Retinal pigment epithelial cell (primary cell): ENCODE measurements at regions not wholly inside any gene's neighbourhood (a gene's known extent, or its start where the extent isn't known, plus 50 kb on each side); places are given as distances from the start of the nearest gene placed in this dataset.
A peak's percentile ranks its signal among the peaks of the same experiment; 100 is the strongest.

Experiments
- DNase-seq: peaks from one replicate; pipeline ENCODE4 v3.0.0-alpha.2; 2010; ENCODE audit warnings: low read depth
- H3K4me3 ChIP-seq: 2 replicates; pipeline ENCODE4 v1.5.1; 2011; ENCODE audit warnings: mild to moderate bottlenecking, low read length, control low read depth, moderate library complexity
- TF ChIP-seq, protein P1 (sequence below): conservative IDR thresholded peaks from 2 replicates; pipeline ENCODE4 v1.5.1; 2011; ENCODE audit warnings: low read depth, low read length, control low read depth, inconsistent platforms

DNA sequence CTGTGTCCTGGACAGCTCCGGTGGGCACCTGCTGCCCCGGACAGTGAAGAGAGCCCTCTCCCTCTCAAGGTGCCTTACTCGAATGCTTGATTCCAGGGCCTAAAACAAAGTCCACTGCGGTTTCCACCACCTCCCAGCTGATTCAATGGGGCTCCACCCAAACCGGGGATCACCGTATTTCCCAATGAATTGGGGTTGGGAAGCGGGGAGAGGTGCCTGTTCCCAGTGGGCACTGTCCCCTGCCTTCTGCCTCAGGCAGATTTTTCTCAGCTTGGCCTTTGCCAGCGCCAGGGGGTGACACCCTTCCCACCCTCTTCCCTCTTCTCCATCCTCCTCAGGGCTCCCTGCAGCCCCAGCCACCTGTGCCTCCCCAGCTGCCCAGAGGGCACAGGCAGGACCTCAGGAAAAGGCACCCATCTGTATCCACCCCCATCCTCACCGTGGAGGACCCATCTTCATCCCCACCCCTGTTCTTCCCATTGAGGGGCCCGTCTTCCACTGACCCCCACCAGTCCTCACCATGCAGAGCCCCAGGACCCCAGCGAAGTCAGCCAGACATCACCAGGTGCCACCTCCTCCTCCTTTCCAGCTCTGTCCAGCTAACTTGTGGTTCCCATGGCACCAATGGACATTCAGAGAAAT, 66.7 kb upstream of the HPCAL1 start:
- H3K4me3 ChIP-seq: no peak overlapping the region
- TF ChIP-seq, protein P1, sequence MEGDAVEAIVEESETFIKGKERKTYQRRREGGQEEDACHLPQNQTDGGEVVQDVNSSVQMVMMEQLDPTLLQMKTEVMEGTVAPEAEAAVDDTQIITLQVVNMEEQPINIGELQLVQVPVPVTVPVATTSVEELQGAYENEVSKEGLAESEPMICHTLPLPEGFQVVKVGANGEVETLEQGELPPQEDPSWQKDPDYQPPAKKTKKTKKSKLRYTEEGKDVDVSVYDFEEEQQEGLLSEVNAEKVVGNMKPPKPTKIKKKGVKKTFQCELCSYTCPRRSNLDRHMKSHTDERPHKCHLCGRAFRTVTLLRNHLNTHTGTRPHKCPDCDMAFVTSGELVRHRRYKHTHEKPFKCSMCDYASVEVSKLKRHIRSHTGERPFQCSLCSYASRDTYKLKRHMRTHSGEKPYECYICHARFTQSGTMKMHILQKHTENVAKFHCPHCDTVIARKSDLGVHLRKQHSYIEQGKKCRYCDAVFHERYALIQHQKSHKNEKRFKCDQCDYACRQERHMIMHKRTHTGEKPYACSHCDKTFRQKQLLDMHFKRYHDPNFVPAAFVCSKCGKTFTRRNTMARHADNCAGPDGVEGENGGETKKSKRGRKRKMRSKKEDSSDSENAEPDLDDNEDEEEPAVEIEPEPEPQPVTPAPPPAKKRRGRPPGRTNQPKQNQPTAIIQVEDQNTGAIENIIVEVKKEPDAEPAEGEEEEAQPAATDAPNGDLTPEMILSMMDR: no peak
- no peak for DNase-seq

DNA sequence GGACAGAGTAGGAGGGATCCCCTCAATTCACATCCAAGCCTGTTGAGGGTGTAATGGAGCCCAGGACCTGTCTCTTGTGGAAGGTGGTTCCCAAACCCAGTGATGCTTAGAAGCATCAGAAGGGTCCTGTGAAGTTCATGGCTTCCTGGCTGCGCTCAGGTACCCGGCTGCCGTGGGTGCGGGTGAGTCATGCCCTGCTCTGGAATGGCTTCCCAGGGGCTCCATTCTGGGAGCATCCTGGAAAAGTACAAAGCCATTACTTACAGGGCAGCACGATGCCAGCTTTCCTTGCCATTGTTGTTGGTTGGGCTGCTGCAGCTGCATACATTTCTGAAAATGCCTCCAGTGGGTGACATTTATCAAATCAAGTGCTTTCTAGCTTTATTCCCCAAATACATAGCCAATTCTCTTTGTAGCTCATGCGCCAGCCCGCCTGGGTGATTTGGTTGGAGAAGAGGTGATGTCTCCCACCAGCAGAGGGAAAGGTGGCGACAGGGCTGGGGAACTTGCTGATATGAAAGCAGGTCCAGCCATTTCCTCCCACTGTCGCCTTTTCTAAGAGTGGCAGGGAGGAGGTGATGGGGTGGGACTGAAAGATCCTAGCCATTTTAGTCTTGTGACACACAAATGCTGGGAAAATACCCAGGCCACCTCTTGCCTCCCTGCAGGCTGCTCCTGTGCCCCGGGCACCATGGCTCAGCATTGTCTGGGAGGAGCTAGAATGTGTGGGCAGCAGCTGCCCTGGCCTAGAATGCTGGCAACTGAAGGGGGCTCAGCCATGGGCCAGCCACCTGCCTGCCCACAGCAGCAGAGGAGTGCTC, 65.9 kb upstream of the HPCAL1 start:
- TF ChIP-seq, protein P1: no peak
- DNase-seq: no peak
- no peak overlapping the region for H3K4me3 ChIP-seq

DNA sequence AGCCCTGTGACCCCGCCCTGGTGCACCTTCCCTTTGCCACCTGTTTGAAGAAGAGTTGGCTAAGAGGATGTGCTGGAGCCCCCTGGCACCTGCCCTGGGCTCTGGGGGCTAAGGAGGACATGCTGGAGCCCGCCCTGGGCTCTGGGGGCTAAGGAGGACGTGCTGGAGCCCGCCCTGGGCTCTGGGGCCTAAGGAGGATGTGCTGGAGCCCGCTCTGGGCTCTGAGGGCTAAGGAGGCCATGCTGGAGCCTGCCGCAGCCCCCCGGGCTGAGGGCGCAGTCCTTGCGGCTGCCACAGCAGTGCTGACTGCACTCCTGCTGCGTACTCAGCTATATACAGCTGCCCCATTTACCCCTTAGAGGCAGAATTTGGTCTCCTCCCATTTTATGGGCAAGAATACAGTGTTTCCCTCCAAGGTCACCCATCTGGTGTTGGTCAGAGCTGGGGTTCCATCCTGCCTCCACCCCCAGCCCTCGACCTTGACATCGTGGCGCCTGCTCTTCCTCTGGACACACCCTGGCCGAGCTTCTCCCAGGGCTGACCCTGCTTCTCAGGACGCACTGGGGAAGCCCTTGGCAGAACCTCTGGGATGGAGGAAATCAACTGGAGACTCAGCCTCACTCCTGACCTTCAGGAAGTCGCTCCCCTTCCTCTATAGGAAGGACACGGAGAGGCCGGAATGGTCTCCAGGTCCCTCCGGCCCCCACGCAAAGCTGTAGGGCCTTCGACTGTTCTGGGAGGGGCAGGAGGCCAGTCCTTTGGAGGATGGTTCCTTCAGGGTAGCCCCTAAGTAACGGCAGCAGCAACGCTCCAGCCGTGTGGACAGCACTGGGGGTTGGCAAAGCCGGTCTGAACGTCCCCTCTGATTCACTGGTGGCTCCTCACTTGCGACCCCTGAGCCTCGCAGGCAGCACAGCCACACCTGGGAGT, 65.0 kb upstream of the HPCAL1 start:
- TF ChIP-seq, protein P1: no peak
- H3K4me3 ChIP-seq: no peak overlapping the region
- no peak for DNase-seq

DNA sequence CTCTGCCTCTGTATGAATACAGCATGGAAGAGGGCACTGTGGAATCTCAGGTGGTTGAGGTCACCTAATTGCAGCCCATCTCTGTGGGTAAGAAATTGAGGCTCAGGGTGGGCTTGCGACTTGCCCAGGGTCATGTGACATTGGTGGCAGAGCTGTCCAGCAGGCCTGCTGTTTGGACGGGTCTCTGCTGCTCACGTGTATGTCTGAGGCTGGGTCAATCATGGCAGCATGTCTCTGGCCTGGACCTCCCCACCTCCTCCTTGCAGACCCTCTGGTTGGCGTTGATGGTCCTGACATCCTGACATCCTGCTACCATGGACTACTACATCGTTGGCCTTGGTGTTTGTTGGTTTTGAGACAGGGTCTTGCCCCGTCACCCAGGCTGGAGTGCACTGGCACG, 64.3 kb upstream of the HPCAL1 start:
- TF ChIP-seq, protein P1: no peak
- DNase-seq: no peak
- H3K4me3 ChIP-seq: no peak overlapping the region

DNA sequence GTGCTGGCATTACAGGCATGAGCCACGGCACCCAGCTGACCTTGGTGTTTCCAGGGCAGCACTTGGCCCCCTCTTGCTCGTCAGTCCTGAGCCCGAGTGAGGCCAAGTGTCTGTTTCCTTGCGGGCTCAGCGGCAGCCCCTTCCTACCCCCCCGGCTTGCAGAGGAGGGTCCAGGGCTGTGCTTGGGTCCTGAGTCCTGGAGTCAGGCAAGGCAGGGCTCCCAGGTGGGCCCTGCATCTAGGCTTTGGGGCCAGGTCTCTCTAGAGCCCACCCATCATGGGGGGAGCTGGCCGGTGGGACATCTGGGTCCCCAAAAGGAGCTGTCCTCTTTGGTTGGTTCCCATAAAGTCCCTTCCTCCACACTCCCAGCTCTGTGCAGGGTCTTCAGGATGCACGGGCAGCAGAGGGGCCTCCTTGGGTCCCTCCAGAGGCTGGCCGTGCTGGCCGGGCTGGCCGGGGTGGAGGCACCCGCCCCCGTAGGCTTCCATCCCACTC, 63.7 kb upstream of the HPCAL1 start:
- no peak for DNase-seq
- no peak overlapping the region for H3K4me3 ChIP-seq
- TF ChIP-seq, protein P1: no peak

DNA sequence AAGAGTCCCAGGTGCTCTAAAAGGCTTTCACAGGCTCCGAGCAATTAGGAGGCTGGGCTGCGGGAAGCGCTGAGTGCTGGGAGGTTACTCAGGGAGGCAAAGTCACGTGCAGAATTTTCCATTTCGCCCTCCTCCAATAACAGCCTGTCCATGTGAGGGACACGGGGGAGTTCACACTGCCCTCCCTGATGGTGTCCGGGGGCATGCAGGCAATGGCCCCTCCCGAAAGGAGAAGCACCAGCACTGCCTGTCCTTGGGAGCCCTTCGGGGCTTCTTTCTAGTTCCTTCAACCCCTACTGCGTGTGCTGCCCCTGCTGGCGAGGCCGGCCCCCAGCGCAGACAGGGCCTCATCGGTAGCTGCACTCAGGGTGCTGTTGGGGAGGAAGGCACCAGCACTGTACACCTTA, 63.1 kb upstream of the HPCAL1 start:
- H3K4me3 ChIP-seq: no peak overlapping the region
- TF ChIP-seq, protein P1: peak; percentile 24
- DNase-seq: no peak
